Osteocyte (in vitro differentiated cells): ENCODE measurements at regions not wholly inside any gene's neighbourhood (a gene's known extent, or its start where the extent isn't known, plus 50 kb on each side); places are given as distances from the start of the nearest gene placed in this dataset.

Experiments used
- DNase-seq: peaks from one replicate; pipeline ENCODE4 v3.0.0; 2021; ENCODE audit warnings: mixed read lengths; ENCODE audit not compliant: unreplicated experiment; ENCODE audit errors: extremely low spot score
- H3K27ac Mint-ChIP-seq: one replicate; pipeline ENCODE4 v1.8.0; 2021; ENCODE audit warnings: mild to moderate bottlenecking, mixed read lengths; ENCODE audit not compliant: unreplicated experiment
- H3K27me3 Mint-ChIP-seq: one replicate; pipeline ENCODE4 v1.8.0; 2021; ENCODE audit warnings: mixed read lengths; ENCODE audit not compliant: unreplicated experiment
- H3K36me3 Mint-ChIP-seq: one replicate; pipeline ENCODE4 v1.8.0; 2021; ENCODE audit warnings: mixed read lengths; ENCODE audit not compliant: unreplicated experiment
- H3K4me1 Mint-ChIP-seq: one replicate; pipeline ENCODE4 v1.8.0; 2021; ENCODE audit warnings: mixed read lengths; ENCODE audit not compliant: unreplicated experiment
- H3K4me3 Mint-ChIP-seq: one replicate; pipeline ENCODE4 v1.8.0; 2021; ENCODE audit warnings: mild to moderate bottlenecking, moderate library complexity, mixed read lengths; ENCODE audit not compliant: unreplicated experiment
- H3K9me3 Mint-ChIP-seq: one replicate; pipeline ENCODE4 v1.8.0; 2021; ENCODE audit warnings: mixed read lengths; ENCODE audit not compliant: unreplicated experiment
- TF ChIP-seq, protein P1 (sequence below): fragments of 200-600 bp; sonication (generic); IDR thresholded peaks from 2 replicates; pipeline ENCODE4 v1.5.0; 2021; ENCODE audit warnings: antibody characterized with exemption, mild to moderate bottlenecking, moderate library complexity

DNA sequence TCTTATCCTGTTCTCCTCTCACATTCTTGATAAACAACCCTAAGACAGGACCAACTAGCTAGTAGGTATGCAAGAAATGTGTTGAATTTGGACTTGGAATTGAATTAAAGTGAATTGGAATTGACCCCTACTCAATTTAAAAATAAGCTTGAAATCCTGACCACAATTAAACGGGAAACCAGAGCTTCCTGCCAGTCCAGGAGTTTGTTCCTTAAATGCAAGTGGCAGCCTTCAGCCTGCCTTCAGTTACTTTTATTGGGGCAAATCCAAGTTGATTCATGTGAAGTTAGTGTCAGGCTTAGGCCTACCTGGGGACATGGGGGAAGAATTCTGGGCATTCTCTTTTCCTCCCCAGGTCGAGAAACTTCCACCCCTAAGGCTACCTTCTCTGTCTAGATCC lies 457.6 kb downstream of the BCL11A start:
- no peak for DNase-seq
- TF ChIP-seq, protein P1, sequence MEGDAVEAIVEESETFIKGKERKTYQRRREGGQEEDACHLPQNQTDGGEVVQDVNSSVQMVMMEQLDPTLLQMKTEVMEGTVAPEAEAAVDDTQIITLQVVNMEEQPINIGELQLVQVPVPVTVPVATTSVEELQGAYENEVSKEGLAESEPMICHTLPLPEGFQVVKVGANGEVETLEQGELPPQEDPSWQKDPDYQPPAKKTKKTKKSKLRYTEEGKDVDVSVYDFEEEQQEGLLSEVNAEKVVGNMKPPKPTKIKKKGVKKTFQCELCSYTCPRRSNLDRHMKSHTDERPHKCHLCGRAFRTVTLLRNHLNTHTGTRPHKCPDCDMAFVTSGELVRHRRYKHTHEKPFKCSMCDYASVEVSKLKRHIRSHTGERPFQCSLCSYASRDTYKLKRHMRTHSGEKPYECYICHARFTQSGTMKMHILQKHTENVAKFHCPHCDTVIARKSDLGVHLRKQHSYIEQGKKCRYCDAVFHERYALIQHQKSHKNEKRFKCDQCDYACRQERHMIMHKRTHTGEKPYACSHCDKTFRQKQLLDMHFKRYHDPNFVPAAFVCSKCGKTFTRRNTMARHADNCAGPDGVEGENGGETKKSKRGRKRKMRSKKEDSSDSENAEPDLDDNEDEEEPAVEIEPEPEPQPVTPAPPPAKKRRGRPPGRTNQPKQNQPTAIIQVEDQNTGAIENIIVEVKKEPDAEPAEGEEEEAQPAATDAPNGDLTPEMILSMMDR: no peak
- no peaks in the 10 kb centered on the region for H3K36me3 Mint-ChIP-seq
- H3K4me1 Mint-ChIP-seq: no peaks in the 10 kb centered on the region
- H3K27ac Mint-ChIP-seq: no peak overlapping the region
- H3K9me3 Mint-ChIP-seq: peaks cover 11% of the 10 kb centered on the region
- no peak overlapping the region for H3K4me3 Mint-ChIP-seq
- H3K27me3 Mint-ChIP-seq: no peaks in the 10 kb centered on the region

GRCh38 chr2:60095202-60095815 lies 458.1 kb downstream of the BCL11A start:
- Mint-ChIP-seq H3K4me3 (no peak overlapping the region), H3K27me3 (no peaks in the 10 kb centered on the region), H3K4me1 (no peaks in the 10 kb centered on the region), H3K9me3 (peaks cover 11% of the 10 kb centered on the region), H3K27ac (no peak overlapping the region), H3K36me3 (no peaks in the 10 kb centered on the region)
- TF ChIP-seq, protein P1: no peak
- no peak for DNase-seq

DNA sequence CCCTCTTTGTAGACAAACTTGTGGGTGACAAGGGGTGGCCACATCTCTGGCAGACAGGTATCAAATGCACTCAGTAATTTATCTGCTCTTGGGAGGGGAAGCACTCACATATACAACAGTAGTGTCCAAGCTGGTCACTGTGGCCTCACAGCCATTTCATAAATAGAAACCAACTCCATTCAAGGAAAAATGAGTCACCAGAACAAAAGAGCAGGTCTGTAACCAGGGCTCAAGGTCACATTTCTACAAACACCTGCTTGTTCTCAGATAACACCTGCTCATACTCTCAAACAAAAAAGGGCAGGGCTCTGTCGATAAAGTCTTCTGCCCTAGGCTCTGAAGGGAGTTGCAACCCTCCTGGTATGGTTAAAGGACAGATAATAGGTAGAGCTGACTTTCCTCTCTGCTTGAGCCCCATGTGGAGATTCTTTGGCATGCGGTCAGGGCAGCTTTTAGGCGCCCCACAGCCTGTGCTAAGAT lies 459.0 kb downstream of the BCL11A start:
- H3K36me3 Mint-ChIP-seq: no peaks in the 10 kb centered on the region
- H3K9me3 Mint-ChIP-seq: peaks cover 11% of the 10 kb centered on the region
- no peaks in the 10 kb centered on the region for H3K27me3 Mint-ChIP-seq
- H3K4me3 Mint-ChIP-seq: no peak overlapping the region
- no peak overlapping the region for H3K27ac Mint-ChIP-seq
- DNase-seq: no peak
- TF ChIP-seq, protein P1: no peak
- H3K4me1 Mint-ChIP-seq: no peaks in the 10 kb centered on the region

GRCh38 chr2:60092781-60093180 lies 460.7 kb downstream of the BCL11A start:
- Mint-ChIP-seq H3K4me3 (no peak overlapping the region), H3K27ac (no peak overlapping the region), H3K36me3 (no peaks in the 10 kb centered on the region), H3K9me3 (peaks cover 7% of the 10 kb centered on the region), H3K4me1 (no peaks in the 10 kb centered on the region), H3K27me3 (no peaks in the 10 kb centered on the region)
- no peak for DNase-seq
- TF ChIP-seq, protein P1: no peak

- peaks cover 1% of the 10 kb centered on the region for H3K9me3 Mint-ChIP-seq
- no peak overlapping the region for H3K4me3 Mint-ChIP-seq
- no peak overlapping the region for H3K27ac Mint-ChIP-seq
- TF ChIP-seq, protein P1: no peak
- no peak for DNase-seq
- H3K4me1 Mint-ChIP-seq: no peaks in the 10 kb centered on the region
- no peaks in the 10 kb centered on the region for H3K36me3 Mint-ChIP-seq
- no peaks in the 10 kb centered on the region for H3K27me3 Mint-ChIP-seq
Measured at GRCh38 chr2:60091894-60092293, 461.6 kb downstream of the BCL11A start.
